H9 (cell line): ENCODE measurements at regions not wholly inside any gene's neighbourhood (a gene's known extent, or its start where the extent isn't known, plus 50 kb on each side); places are given as distances from the start of the nearest gene placed in this dataset.

Experiments used
- DNase-seq: peaks from one replicate; pipeline ENCODE4 v3.0.0-alpha.2; 2017
- H2AFZ ChIP-seq: one replicate; pipeline ENCODE4 v1.6.1; 2013; ENCODE audit warnings: mild to moderate bottlenecking, low read length, control low read depth, moderate library complexity
- H2AK5ac ChIP-seq: 2 replicates; pipeline ENCODE4 v1.6.1; 2013; ENCODE audit warnings: low read length, control low read depth, mixed read lengths; ENCODE audit not compliant: insufficient read length
- H2BK120ac ChIP-seq: one replicate; pipeline ENCODE4 v1.6.1; 2013; ENCODE audit warnings: low read depth, mild to moderate bottlenecking, low read length, control low read depth, inconsistent platforms; ENCODE audit not compliant: poor library complexity, severe bottlenecking
- H2BK12ac ChIP-seq: 2 replicates; pipeline ENCODE4 v1.6.1; 2013; ENCODE audit warnings: low read length, control low read depth, mixed read lengths, low read depth; ENCODE audit not compliant: insufficient read length
- H2BK15ac ChIP-seq: 2 replicates; pipeline ENCODE4 v1.6.1; 2013; ENCODE audit warnings: low read depth, low read length, control low read depth
- H2BK20ac ChIP-seq: one replicate; pipeline ENCODE4 v1.6.1; 2013; ENCODE audit warnings: low read depth, mild to moderate bottlenecking, low read length, control low read depth, inconsistent platforms; ENCODE audit not compliant: poor library complexity, severe bottlenecking
- H2BK5ac ChIP-seq: 2 replicates; pipeline ENCODE4 v1.6.1; 2013; ENCODE audit warnings: low read length, control low read depth, mixed read lengths; ENCODE audit not compliant: insufficient read length
- H3K14ac ChIP-seq: 2 replicates; pipeline ENCODE4 v1.6.1; 2013; ENCODE audit warnings: low read length, control low read depth; ENCODE audit not compliant: insufficient read depth
- H3K18ac ChIP-seq: 2 replicates; pipeline ENCODE4 v1.6.1; 2013; ENCODE audit warnings: low read depth, mild to moderate bottlenecking, mixed read lengths, low read length, control low read depth; ENCODE audit not compliant: insufficient read length
- H3K23ac ChIP-seq: 2 replicates; pipeline ENCODE4 v1.6.1; 2013; ENCODE audit warnings: low read length, control low read depth, mixed read lengths, low read depth; ENCODE audit not compliant: insufficient read length
- H3K23me2 ChIP-seq: 2 replicates; pipeline ENCODE4 v1.6.1; 2013; ENCODE audit warnings: low read depth, mild to moderate bottlenecking, mixed read lengths, low read length, control low read depth; ENCODE audit not compliant: insufficient read length, poor library complexity, severe bottlenecking
- H3K27ac ChIP-seq: 2 replicates; pipeline ENCODE4 v1.5.1; 2013; ENCODE audit warnings: low read length, control low read depth, mixed read lengths, low read depth; ENCODE audit not compliant: insufficient read length
- H3K27me3 ChIP-seq: 2 replicates; pipeline ENCODE4 v1.6.1; 2013; ENCODE audit warnings: low read length, control low read depth, inconsistent platforms; ENCODE audit not compliant: insufficient read depth
- H3K4ac ChIP-seq: 2 replicates; pipeline ENCODE4 v1.6.1; 2013; ENCODE audit warnings: low read depth, mild to moderate bottlenecking, control low read depth, inconsistent platforms, low read length, moderate library complexity
- H3K4me1 ChIP-seq: 2 replicates; pipeline ENCODE4 v1.6.1; 2013; ENCODE audit warnings: low read length, control low read depth, inconsistent platforms; ENCODE audit not compliant: insufficient read depth
- H3K4me2 ChIP-seq: 2 replicates; pipeline ENCODE4 v1.6.1; 2013; ENCODE audit warnings: low read length, control low read depth, mixed read lengths; ENCODE audit not compliant: insufficient read length, insufficient read depth
- H3K56ac ChIP-seq: 2 replicates; pipeline ENCODE4 v1.6.1; 2013; ENCODE audit warnings: low read depth, mild to moderate bottlenecking, mixed read lengths, low read length, control low read depth; ENCODE audit not compliant: insufficient read length
- H3K79me1 ChIP-seq: 2 replicates; pipeline ENCODE4 v1.6.1; 2013; ENCODE audit warnings: low read depth, mild to moderate bottlenecking, moderate library complexity, low read length, control low read depth, inconsistent platforms; ENCODE audit not compliant: insufficient read depth, poor library complexity, severe bottlenecking
- H3K79me2 ChIP-seq: 2 replicates; pipeline ENCODE4 v1.6.1; 2013; ENCODE audit warnings: low read length, control low read depth, inconsistent platforms; ENCODE audit not compliant: insufficient read depth
- H3K9ac ChIP-seq: 2 replicates; pipeline ENCODE4 v1.6.1; 2013; ENCODE audit warnings: low read length, control low read depth, mixed read lengths; ENCODE audit not compliant: insufficient read length; ENCODE audit errors: extremely low read depth
- H3K9me3 ChIP-seq: one replicate; pipeline ENCODE4 v1.6.1; 2013; ENCODE audit warnings: low read depth, low read length, inconsistent platforms; ENCODE audit not compliant: control insufficient read depth
- H3T11ph ChIP-seq: one replicate; pipeline ENCODE4 v1.6.1; 2013; ENCODE audit warnings: mild to moderate bottlenecking, low read length, control low read depth, inconsistent platforms
- H4K20me1 ChIP-seq: one replicate; pipeline ENCODE4 v1.6.1; 2013; ENCODE audit not compliant: control insufficient read depth, insufficient read length, insufficient read depth
- H4K5ac ChIP-seq: 2 replicates; pipeline ENCODE4 v1.6.1; 2013; ENCODE audit warnings: low read depth, mild to moderate bottlenecking, mixed read lengths, low read length, control low read depth; ENCODE audit not compliant: insufficient read length
- H4K8ac ChIP-seq: replicated peaks from 2 replicates; pipeline ENCODE4 v1.6.1; 2013; ENCODE audit warnings: low read length, control low read depth, mixed read lengths, low read depth; ENCODE audit not compliant: insufficient read length
- H4K91ac ChIP-seq: 2 replicates; pipeline ENCODE4 v1.6.1; 2013; ENCODE audit warnings: low read depth, mild to moderate bottlenecking, moderate library complexity, mixed read lengths, low read length, control low read depth; ENCODE audit not compliant: insufficient read length
- H3K27ac Mint-ChIP-seq, 3 experiments: 2 replicates in 2 of 3; 3 replicates in 1 of 3; pipeline ENCODE4 v1.8.0; 2020 to 2021; ENCODE audit warnings: mixed read lengths in 3 of 3, mild to moderate bottlenecking in 1 of 3, moderate library complexity in 1 of 3
- H3K27me3 Mint-ChIP-seq: 2 replicates; pipeline ENCODE4 v1.8.0; 2021; ENCODE audit warnings: low read depth, mild to moderate bottlenecking, moderate library complexity, mixed read lengths
- H3K36me3 Mint-ChIP-seq, 3 experiments: 2 replicates in 2 of 3; 3 replicates in 1 of 3; pipeline ENCODE4 v1.8.0; 2020 to 2021; ENCODE audit warnings: low read depth in 3 of 3, mixed read lengths in 3 of 3; ENCODE audit not compliant: insufficient read depth in 1 of 3
- H3K4me1 Mint-ChIP-seq, 2 experiments: 2 replicates each; pipeline ENCODE4 v1.8.0; 2020; ENCODE audit warnings: mixed read lengths in 2 of 2
- H3K4me3 Mint-ChIP-seq, 2 experiments: 2 replicates in 1 of 2; 3 replicates in 1 of 2; pipeline ENCODE4 v1.8.0; 2020 to 2021; ENCODE audit warnings: mild to moderate bottlenecking in 2 of 2, mixed read lengths in 2 of 2, moderate library complexity in 1 of 2
- H3K9me3 Mint-ChIP-seq, 2 experiments: 2 replicates in 1 of 2; 3 replicates in 1 of 2; pipeline ENCODE4 v1.8.0; 2020; ENCODE audit warnings: mild to moderate bottlenecking in 2 of 2, mixed read lengths in 2 of 2, moderate library complexity in 1 of 2
- WGBS: extraction: QIAGEN DNeasy Blood & Tissue Kit; methylation state at CpG from one replicate; pipeline ENCODE4 v1.1.7; 2013; ENCODE audit warnings: missing lambda C conversion rate, low lambda C conversion rate, mixed read lengths; ENCODE audit not compliant: insufficient read length; ENCODE audit errors: extremely low coverage; 5-methylcytosine and 5-hydroxymethylcytosine counted together
- TF ChIP-seq, protein P1 (sequence below): fragments of 200-600 bp; sonication (generic); conservative IDR thresholded peaks from 3 replicates; pipeline ENCODE4 v1.8.0; 2021; ENCODE audit warnings: antibody characterized with exemption, mild to moderate bottlenecking

GRCh38 chr4:123786163-123786915 lies 389.7 kb downstream of the SPRY1 start:
- Histone ChIP-seq H3K79me1 (no peaks in the 10 kb centered on the region), H4K8ac (no peak overlapping the region), H4K91ac (no peak overlapping the region), H3K4me2 (no peak overlapping the region), H2AFZ (no peak overlapping the region), H3K4me1 (peaks cover 5% of the 10 kb centered on the region; the same call in 1 of the 2 replicates), H3K79me2 (no peaks in the 10 kb centered on the region), H2BK12ac (no peak overlapping the region), H3K27ac (no peak overlapping the region), H3K18ac (no peak overlapping the region), H3T11ph (no peak overlapping the region), H2BK15ac (no peak overlapping the region), H3K14ac (no peak overlapping the region), H3K27me3 (no peaks in the 10 kb centered on the region), H2BK20ac (no peak overlapping the region), H2AK5ac (no peak overlapping the region), H3K4ac (no peak overlapping the region), H3K9ac (no peak overlapping the region), H4K20me1 (no peaks in the 10 kb centered on the region), H2BK120ac (no peak overlapping the region), H2BK5ac (no peak overlapping the region), H3K23me2 (no peaks in the 10 kb centered on the region), H3K56ac (no peak overlapping the region), H4K5ac (no peak overlapping the region), H3K9me3 (no peaks in the 10 kb centered on the region), H3K23ac (no peak overlapping the region)
- H3K9me3 Mint-ChIP-seq: no peaks in the 10 kb centered on the region
- WGBS: no CpG with 5 or more reads among the region's 6 CpGs
- TF ChIP-seq, protein P1, sequence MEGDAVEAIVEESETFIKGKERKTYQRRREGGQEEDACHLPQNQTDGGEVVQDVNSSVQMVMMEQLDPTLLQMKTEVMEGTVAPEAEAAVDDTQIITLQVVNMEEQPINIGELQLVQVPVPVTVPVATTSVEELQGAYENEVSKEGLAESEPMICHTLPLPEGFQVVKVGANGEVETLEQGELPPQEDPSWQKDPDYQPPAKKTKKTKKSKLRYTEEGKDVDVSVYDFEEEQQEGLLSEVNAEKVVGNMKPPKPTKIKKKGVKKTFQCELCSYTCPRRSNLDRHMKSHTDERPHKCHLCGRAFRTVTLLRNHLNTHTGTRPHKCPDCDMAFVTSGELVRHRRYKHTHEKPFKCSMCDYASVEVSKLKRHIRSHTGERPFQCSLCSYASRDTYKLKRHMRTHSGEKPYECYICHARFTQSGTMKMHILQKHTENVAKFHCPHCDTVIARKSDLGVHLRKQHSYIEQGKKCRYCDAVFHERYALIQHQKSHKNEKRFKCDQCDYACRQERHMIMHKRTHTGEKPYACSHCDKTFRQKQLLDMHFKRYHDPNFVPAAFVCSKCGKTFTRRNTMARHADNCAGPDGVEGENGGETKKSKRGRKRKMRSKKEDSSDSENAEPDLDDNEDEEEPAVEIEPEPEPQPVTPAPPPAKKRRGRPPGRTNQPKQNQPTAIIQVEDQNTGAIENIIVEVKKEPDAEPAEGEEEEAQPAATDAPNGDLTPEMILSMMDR: no peak
- H3K27ac Mint-ChIP-seq: peak overlapping the region; percentile 48 to 87 (median 76); a peak in 5 of 7 replicates
- peaks cover 45 to 49% of the 10 kb centered on the region in 2 experiments for H3K4me1 Mint-ChIP-seq
- peaks cover 0 to 14% (median 3%) of the 10 kb centered on the region in 3 experiments; a peak in 2 of 7 replicates for H3K36me3 Mint-ChIP-seq
- DNase-seq: no peak
- no peak overlapping the region for H3K4me3 Mint-ChIP-seq
- no peaks in the 10 kb centered on the region for H3K27me3 Mint-ChIP-seq
